ENCODE measurements at regions not wholly inside any gene's neighbourhood (a gene's known extent, or its start where the extent isn't known, plus 50 kb on each side); places are given as distances from the start of the nearest gene placed in this dataset.

DNA sequence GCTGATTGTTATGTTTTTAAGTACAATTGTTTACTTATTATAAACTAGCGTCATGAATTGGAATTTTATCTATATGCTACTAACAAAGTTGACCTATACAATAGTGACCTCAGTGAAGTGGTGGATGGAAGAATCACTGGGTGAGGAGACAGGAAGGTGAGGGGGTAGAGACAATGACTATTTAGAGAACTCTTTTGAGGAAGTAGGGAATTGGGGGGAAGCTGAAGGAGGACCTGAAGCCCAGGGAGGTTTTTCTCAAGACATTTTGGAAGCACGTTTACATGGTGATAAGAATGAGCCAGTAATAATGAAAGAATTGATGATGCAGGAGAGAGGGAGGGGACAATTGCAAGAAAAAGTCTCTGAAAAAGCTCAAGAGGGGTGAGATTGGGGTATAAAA lies 96.4 kb downstream of the RPS12 start:
- no peaks in the 10 kb centered on the region for H3K4me1 Mint-ChIP-seq
- H3K23me2 ChIP-seq (ENCODE audit: insufficient read length, low read depth, low read length, poor library complexity, severe bottlenecking): no peaks in the 10 kb centered on the region
- no peak overlapping the region for H4K8ac ChIP-seq (replicated peaks; ENCODE audit: insufficient read length, low read depth, low read length)
- H3T11ph ChIP-seq (ENCODE audit: low read length): no peak overlapping the region
- H3K4me2 ChIP-seq (ENCODE audit: insufficient read depth, insufficient read length, low read length): no peak overlapping the region
- H2AFZ ChIP-seq (ENCODE audit: low read length): no peak overlapping the region
- no peaks in the 10 kb centered on the region for H3K27me3 ChIP-seq (ENCODE audit: insufficient read depth, low read length)
- H3K4ac ChIP-seq (ENCODE audit: low read depth, low read length): no peak overlapping the region
- TF ChIP-seq, protein P1, sequence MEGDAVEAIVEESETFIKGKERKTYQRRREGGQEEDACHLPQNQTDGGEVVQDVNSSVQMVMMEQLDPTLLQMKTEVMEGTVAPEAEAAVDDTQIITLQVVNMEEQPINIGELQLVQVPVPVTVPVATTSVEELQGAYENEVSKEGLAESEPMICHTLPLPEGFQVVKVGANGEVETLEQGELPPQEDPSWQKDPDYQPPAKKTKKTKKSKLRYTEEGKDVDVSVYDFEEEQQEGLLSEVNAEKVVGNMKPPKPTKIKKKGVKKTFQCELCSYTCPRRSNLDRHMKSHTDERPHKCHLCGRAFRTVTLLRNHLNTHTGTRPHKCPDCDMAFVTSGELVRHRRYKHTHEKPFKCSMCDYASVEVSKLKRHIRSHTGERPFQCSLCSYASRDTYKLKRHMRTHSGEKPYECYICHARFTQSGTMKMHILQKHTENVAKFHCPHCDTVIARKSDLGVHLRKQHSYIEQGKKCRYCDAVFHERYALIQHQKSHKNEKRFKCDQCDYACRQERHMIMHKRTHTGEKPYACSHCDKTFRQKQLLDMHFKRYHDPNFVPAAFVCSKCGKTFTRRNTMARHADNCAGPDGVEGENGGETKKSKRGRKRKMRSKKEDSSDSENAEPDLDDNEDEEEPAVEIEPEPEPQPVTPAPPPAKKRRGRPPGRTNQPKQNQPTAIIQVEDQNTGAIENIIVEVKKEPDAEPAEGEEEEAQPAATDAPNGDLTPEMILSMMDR (conservative IDR thresholded peaks at IDR 0.05): no peak
- no peak overlapping the region for H2AK5ac ChIP-seq (ENCODE audit: insufficient read length, low read length)
- H2BK120ac ChIP-seq (ENCODE audit: low read depth, low read length, poor library complexity, severe bottlenecking): no peak overlapping the region
- no peak overlapping the region for H3K4me3 Mint-ChIP-seq
- no peak overlapping the region for H3K14ac ChIP-seq (ENCODE audit: insufficient read depth, low read length)
- no peak overlapping the region for H3K23ac ChIP-seq (ENCODE audit: insufficient read length, low read depth, low read length)
- H3K9me3 ChIP-seq (ENCODE audit: control insufficient read depth, low read depth, low read length): no peaks in the 10 kb centered on the region
- no peak overlapping the region for H4K91ac ChIP-seq (ENCODE audit: insufficient read length, low read depth, low read length)
- whole genome bisulfite sequencing (ENCODE audit: extremely low coverage, insufficient read length, low lambda C conversion rate): no CpG with 5 or more reads among the region's 2 CpGs
- no peaks in the 10 kb centered on the region for H3K9me3 Mint-ChIP-seq
- peaks cover 2% of the 10 kb centered on the region; the same call in 1 of the 2 replicates for H3K27me3 Mint-ChIP-seq (ENCODE audit: low read depth)
- no peaks in the 10 kb centered on the region for H3K79me2 ChIP-seq (ENCODE audit: insufficient read depth, low read length)
- no peak overlapping the region for H3K9ac ChIP-seq (ENCODE audit: extremely low read depth, insufficient read length, low read length)
- H3K36me3 Mint-ChIP-seq (ENCODE audit: insufficient read depth in 1 of 3, low read depth in 3 of 3): no peaks in the 10 kb centered on the region
- no peak for DNase-seq
- H3K4me1 ChIP-seq (ENCODE audit: insufficient read depth, low read length): no peaks in the 10 kb centered on the region
- no peak overlapping the region for H2BK12ac ChIP-seq (ENCODE audit: insufficient read length, low read depth, low read length)
- H2BK20ac ChIP-seq (ENCODE audit: low read depth, low read length, poor library complexity, severe bottlenecking): no peak overlapping the region
- no peak overlapping the region for H2BK5ac ChIP-seq (ENCODE audit: insufficient read length, low read length)
- no peak overlapping the region for H3K27ac ChIP-seq (ENCODE audit: insufficient read length, low read depth, low read length)
- H3K56ac ChIP-seq (ENCODE audit: insufficient read length, low read depth, low read length): no peak overlapping the region
- no peak overlapping the region for H2BK15ac ChIP-seq (ENCODE audit: low read depth, low read length)
- no peaks in the 10 kb centered on the region for H4K20me1 ChIP-seq (ENCODE audit: control insufficient read depth, insufficient read depth, insufficient read length)
- 0 out of 7 replicates have a peak overlapping the region, but pooled peaks of 1 of the 3 experiments have one; percentile 4 for H3K27ac Mint-ChIP-seq
- H3K18ac ChIP-seq (ENCODE audit: insufficient read length, low read depth, low read length): no peak overlapping the region
- H3K79me1 ChIP-seq (ENCODE audit: insufficient read depth, low read depth, low read length, poor library complexity, severe bottlenecking): no peaks in the 10 kb centered on the region
- H4K5ac ChIP-seq (ENCODE audit: insufficient read length, low read depth, low read length): no peak overlapping the region
